ENCODE measurements at regions not wholly inside any gene's neighbourhood (a gene's known extent, or its start where the extent isn't known, plus 50 kb on each side); places are given as distances from the start of the nearest gene placed in this dataset.

DNA sequence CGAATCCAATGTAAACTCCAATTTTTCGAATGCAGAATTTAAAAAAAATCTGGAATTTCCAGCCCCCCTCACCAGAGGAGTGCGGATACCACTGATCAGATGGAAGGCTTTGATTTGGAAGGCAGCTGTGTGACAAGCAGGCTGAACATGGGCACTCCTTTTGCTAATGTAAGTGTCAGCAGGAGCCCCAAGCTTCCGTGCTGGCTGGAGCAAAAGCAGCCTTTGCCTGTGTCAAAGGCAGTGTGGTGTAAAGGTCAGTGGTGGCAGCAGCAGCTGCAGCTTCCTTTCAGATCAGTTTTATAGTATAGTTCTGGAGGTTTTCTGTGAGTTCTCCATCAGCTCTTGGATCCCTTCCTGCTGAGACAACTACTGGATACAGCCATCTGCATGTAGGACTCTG lies 259.9 kb downstream of the CTH start:
- TF ChIP-seq FOXA1 (IDR thresholded peaks at IDR 0.05) (no peak), SP1 (IDR thresholded peaks at IDR 0.05) (no peak), ARNT (IDR thresholded peaks at IDR 0.05) (no peak), FOXM1 (IDR thresholded peaks at IDR 0.05; ENCODE audit: borderline replicate concordance) (no peak), L3MBTL2 (conservative IDR thresholded peaks at IDR 0.05) (no peak), PKNOX1 (IDR thresholded peaks at IDR 0.05) (no peak)
- no peak for DNase-seq (ENCODE audit: extremely low spot score)
- ChIA-PET POLR2A (no interaction called here), CTCF (no interaction called here)

- TF ChIP-seq L3MBTL2 (conservative IDR thresholded peaks at IDR 0.05) (no peak), HDGF (IDR thresholded peaks at IDR 0.05; ENCODE audit: borderline replicate concordance) (no peak), CTBP1 (IDR thresholded peaks at IDR 0.05; ENCODE audit: borderline replicate concordance) (no peak), FOXM1 (IDR thresholded peaks at IDR 0.05; ENCODE audit: borderline replicate concordance) (no peak), ELF4 (IDR thresholded peaks at IDR 0.05) (no peak)
- ChIA-PET POLR2A (no interaction called here), CTCF (no interaction called here)
- no peak for DNase-seq (ENCODE audit: extremely low spot score)
Measured at GRCh38 chr1:70672442-70672888, 261.4 kb downstream of the CTH start.

GRCh38 chr1:70674941-70675685 lies 264.0 kb downstream of the CTH start:
- ChIA-PET CTCF (interaction anchor here (0.9 kb wide), 1 partner anchor 10 kb away, joined by 3 read pairs; no protein-coding TSS in a partner anchor), POLR2A (no interaction called here)
- no peak for DNase-seq (ENCODE audit: extremely low spot score)

DNA sequence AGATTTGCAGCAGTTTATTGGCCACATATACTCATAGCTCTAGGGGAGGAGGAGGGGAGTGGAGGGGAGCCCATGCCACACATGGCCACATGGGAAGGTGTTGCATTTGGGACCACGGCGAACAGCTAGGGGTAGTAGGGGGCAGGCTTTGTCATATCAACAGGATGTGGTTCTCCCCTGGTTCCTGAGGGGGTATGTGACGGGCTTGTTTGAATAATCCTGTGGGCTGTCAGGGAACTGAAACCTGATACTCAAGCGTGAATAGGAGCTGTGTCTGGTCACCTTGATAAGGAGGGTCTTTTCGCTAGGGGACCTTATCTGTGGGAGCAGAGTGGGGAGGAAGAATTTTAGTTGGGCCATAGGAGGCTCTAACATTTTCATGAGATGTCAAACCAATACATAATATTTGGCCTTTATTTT lies 264.7 kb downstream of the CTH start:
- ChIA-PET CTCF (no interaction called here), POLR2A (no interaction called here)
- DNase-seq (ENCODE audit: extremely low spot score), result no peak
- TF ChIP-seq TARDBP (IDR thresholded peaks at IDR 0.05) (no peak), NFRKB (IDR thresholded peaks at IDR 0.05) (no peak), FOXK2 (IDR thresholded peaks at IDR 0.05) (no peak), CTBP1 (IDR thresholded peaks at IDR 0.05; ENCODE audit: borderline replicate concordance) (no peak), HDGF (IDR thresholded peaks at IDR 0.05; ENCODE audit: borderline replicate concordance) (no peak), ARNT (IDR thresholded peaks at IDR 0.05) (no peak), ZNF384 (IDR thresholded peaks at IDR 0.05) (no peak), PKNOX1 (IDR thresholded peaks at IDR 0.05) (no peak), LEF1 (IDR thresholded peaks at IDR 0.05; ENCODE audit: borderline replicate concordance) (no peak), ELF4 (IDR thresholded peaks at IDR 0.05) (no peak), SUZ12 (IDR thresholded peaks at IDR 0.05) (no peak), L3MBTL2 (conservative IDR thresholded peaks at IDR 0.05) (no peak), SP1 (IDR thresholded peaks at IDR 0.05) (no peak), FOXA1 (IDR thresholded peaks at IDR 0.05) (no peak), FOXM1 (IDR thresholded peaks at IDR 0.05; ENCODE audit: borderline replicate concordance) (no peak), BHLHE40 (IDR thresholded peaks at IDR 0.05; ENCODE audit: borderline replicate concordance) (no peak)

More at GRCh38 chr1:70674941-70675685, 264.0 kb downstream of the CTH start:
- TF ChIP-seq PKNOX1 (IDR thresholded peaks at IDR 0.05) (no peak), NFRKB (IDR thresholded peaks at IDR 0.05) (no peak), FOXM1 (IDR thresholded peaks at IDR 0.05; ENCODE audit: borderline replicate concordance) (no peak), HDGF (IDR thresholded peaks at IDR 0.05; ENCODE audit: borderline replicate concordance) (no peak), ARNT (IDR thresholded peaks at IDR 0.05) (no peak), FOXK2 (IDR thresholded peaks at IDR 0.05) (no peak), FOXA1 (IDR thresholded peaks at IDR 0.05) (no peak), SUZ12 (IDR thresholded peaks at IDR 0.05) (no peak), LEF1 (IDR thresholded peaks at IDR 0.05; ENCODE audit: borderline replicate concordance) (no peak)

DNA sequence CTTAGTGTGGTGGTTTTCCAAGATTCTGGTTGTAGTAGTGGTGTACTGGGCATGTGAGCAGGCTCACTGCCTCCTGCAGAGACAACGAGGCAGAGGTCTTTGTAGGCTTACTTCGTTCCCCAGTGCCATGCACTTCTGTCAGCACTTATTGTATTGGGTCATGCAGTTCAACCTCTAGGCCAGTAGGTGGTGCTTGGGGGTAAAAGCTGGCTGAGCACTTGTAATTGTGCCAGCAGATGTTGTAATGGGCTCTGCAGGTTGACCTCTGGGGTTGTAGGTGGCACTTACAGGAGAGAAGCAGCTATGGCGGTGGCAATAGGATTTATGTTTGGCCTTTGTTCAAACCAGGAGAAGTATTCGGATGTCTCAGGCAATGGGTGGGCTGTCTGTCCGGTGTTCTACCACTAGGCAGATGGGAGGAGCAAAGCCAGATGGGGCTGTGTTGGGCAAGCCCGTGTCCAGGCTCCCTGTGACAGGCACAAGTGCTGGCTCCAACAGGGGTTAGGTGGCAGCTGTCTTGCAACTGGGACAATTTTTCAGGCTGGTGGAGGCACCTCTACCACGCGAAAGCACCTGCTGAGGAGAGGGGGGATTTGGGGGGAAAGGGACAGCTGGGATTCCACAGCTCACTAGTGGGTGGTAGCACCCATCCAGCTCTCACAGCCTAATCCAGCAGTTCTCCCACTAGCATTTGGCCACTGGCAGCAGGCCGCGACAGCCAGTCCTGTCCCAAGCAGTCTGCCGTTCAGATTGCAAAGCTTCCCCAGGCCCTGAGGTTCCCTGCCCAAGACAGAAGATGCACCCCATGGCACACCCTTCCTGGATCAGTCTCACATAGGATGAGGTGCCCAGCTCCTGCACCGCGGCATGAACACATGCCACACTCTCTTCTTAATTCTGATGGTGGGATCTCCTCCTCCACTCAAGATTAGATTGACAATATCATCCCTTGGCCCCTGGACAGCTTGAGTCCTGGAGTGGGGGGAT lies 274.5 kb downstream of the CTH start:
- peak; percentile 79 for DNase-seq (ENCODE audit: extremely low spot score)
- POLR2A ChIA-PET, result no interaction called here
- CTCF ChIA-PET, result interaction anchor here (0.6 to 1.0 kb wide), 4 partner anchors 11 to 364 kb away, joined by 3 read pairs; no protein-coding TSS in a partner anchor
- TF ChIP-seq FOXM1 (IDR thresholded peaks at IDR 0.05; ENCODE audit: borderline replicate concordance) (no peak), L3MBTL2 (conservative IDR thresholded peaks at IDR 0.05) (peak; percentile 42; the same call in 1 of the 2 replicates), NFRKB (IDR thresholded peaks at IDR 0.05) (no peak), LEF1 (IDR thresholded peaks at IDR 0.05; ENCODE audit: borderline replicate concordance) (no peak), ELF4 (IDR thresholded peaks at IDR 0.05) (no peak), PKNOX1 (IDR thresholded peaks at IDR 0.05) (no peak), FOXA1 (IDR thresholded peaks at IDR 0.05) (no peak), ZNF384 (IDR thresholded peaks at IDR 0.05) (no peak), CTBP1 (IDR thresholded peaks at IDR 0.05; ENCODE audit: borderline replicate concordance) (no peak)

All from HEK293T (cell line).